ENCODE measurements at regions not wholly inside any gene's neighbourhood (a gene's known extent, or its start where the extent isn't known, plus 50 kb on each side); places are given as distances from the start of the nearest gene placed in this dataset.

DNA sequence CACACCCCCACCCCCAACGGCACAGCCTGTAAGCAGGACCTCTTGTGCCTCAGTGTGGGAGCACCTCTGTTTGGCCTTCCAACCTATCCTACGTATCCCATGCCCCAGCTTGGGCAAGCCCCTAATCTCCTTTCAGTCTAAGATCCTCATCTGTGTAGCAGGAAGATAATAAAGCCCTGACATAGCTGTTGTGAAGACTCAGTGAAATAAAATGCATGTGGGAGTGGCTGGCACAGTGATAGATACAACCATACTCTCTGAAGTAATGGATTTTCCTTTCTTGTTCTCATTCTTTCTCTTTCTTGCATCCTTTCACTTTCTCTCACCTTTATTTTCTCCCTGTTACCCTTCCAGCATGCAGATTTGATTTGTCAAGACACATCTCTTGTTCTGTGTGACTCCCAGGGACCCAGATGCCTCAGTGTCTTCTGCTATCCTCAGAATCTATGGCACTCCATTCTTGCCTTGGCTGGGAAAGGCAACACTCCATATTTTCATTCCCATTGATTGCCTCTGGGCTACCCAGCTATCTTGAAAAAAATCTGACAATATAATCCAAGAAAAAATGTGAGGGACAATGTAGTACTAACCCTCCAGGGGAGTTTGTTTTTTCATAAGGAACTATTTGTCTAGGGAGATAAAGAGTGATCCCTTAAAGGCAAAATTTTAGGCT lies 207.2 kb upstream of the SETBP1 start:
- 85 to 93% (median 87%) methylated on average over 2 of the region's 2 CpGs for WGBS, 3 donors
- Histone ChIP-seq H3K9me3 (no peaks in the 10 kb centered on the region), H3K27me3 (ENCODE audit: insufficient read depth in 3 of 3, low read length in 2 of 3) (no peaks in the 10 kb centered on the region), H3K4me3 (no peak overlapping the region), H3K4me1 (no peaks in the 10 kb centered on the region), H3K36me3 (ENCODE audit: insufficient read depth in 1 of 2, low read depth in 1 of 2) (no peaks in the 10 kb centered on the region), H3K27ac (no peak overlapping the region)
- ATAC-seq (no peak), DNase-seq (no peak)
- intact Hi-C loops (cut with DNase I): no loop called here
- TF ChIP-seq, protein P1, sequence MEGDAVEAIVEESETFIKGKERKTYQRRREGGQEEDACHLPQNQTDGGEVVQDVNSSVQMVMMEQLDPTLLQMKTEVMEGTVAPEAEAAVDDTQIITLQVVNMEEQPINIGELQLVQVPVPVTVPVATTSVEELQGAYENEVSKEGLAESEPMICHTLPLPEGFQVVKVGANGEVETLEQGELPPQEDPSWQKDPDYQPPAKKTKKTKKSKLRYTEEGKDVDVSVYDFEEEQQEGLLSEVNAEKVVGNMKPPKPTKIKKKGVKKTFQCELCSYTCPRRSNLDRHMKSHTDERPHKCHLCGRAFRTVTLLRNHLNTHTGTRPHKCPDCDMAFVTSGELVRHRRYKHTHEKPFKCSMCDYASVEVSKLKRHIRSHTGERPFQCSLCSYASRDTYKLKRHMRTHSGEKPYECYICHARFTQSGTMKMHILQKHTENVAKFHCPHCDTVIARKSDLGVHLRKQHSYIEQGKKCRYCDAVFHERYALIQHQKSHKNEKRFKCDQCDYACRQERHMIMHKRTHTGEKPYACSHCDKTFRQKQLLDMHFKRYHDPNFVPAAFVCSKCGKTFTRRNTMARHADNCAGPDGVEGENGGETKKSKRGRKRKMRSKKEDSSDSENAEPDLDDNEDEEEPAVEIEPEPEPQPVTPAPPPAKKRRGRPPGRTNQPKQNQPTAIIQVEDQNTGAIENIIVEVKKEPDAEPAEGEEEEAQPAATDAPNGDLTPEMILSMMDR (IDR thresholded peaks at IDR 0.05): no peak

DNA sequence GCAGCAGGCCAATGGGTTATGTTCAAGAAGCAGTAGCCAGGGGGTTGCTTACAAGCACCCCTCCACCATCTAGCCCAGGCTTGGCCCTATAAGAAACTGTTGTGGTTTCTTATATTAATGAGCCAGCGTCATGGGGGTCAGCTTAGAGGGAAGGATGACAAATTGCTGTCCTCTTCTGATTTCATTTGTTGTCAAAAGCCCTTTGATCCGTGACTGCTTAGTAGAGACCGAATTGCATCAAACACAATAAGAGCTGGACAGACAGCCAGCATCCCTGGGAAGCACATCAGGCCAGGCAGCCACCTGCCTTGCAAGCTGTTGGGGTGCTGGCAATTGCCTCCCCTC lies 206.6 kb upstream of the SETBP1 start:
- Histone ChIP-seq H3K4me1 (no peaks in the 10 kb centered on the region), H3K27me3 (ENCODE audit: insufficient read depth in 3 of 3, low read length in 2 of 3) (no peaks in the 10 kb centered on the region), H3K4me3 (no peak overlapping the region), H3K27ac (no peak overlapping the region), H3K36me3 (ENCODE audit: insufficient read depth in 1 of 2, low read depth in 1 of 2) (no peaks in the 10 kb centered on the region), H3K9me3 (no peaks in the 10 kb centered on the region)
- DNase-seq (no peak), ATAC-seq (no peak)
- TF ChIP-seq, protein P1 (IDR thresholded peaks at IDR 0.05): no peak
- intact Hi-C loops (cut with DNase I): no loop called here
- WGBS, 3 donors: 32 to 51% (median 34%) methylated on average over 3 of the region's 3 CpGs

DNA sequence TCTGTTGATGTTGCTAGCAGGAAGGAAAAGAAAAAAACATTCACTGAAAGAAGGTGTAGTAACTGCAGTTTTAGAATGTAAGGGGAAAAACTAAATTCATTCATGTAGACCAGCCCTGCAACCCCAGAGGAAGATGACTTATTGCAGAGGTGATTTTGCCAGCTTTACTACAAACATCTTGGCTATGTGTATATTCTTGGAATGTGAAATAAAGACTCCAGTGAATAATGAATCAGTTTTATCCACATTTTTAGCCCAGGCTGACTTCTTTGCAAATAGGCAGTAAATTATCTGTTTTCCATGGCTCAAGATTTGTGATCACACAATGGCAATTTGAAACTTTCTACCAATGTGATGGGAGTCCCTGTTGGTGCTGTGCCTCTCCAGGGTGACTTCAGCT lies 206.1 kb upstream of the SETBP1 start:
- Histone ChIP-seq H3K27ac (no peak overlapping the region), H3K4me1 (no peaks in the 10 kb centered on the region), H3K36me3 (ENCODE audit: insufficient read depth in 1 of 2, low read depth in 1 of 2) (no peaks in the 10 kb centered on the region), H3K4me3 (no peak overlapping the region), H3K27me3 (ENCODE audit: insufficient read depth in 3 of 3, low read length in 2 of 3) (no peaks in the 10 kb centered on the region), H3K9me3 (no peaks in the 10 kb centered on the region)
- TF ChIP-seq, protein P1 (IDR thresholded peaks at IDR 0.05): no peak
- intact Hi-C loops (cut with DNase I): no loop called here
- DNase-seq (no peak), ATAC-seq (no peak)

DNA sequence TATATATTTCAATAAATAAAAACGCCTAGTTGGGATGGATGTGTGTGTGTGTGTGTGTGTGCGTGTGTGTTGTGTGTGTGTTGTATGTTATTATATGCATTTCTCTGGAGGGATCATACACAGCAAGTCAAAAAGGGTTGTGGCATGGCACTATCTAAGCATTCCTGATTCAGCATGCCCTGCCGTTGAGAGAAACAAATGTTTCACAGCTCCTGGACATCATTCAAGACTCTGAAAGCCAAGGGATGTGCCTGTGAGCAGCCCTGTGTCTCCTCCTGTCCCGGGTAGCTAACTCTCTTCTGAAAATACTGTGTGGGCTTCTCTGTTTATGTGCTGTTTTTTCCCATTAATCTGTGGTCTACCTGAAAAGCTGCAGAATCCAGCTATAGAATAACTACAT lies 197.9 kb upstream of the SETBP1 start:
- WGBS, 3 donors: 31 to 37% (median 33%) methylated on average over 4 of the region's 4 CpGs

More for the DNA sequence above, 197.9 kb upstream of the SETBP1 start:
- Histone ChIP-seq H3K9me3 (no peaks in the 10 kb centered on the region), H3K27ac (no peak overlapping the region), H3K4me1 (no peaks in the 10 kb centered on the region), H3K4me3 (no peak overlapping the region), H3K36me3 (ENCODE audit: insufficient read depth in 1 of 2, low read depth in 1 of 2) (no peaks in the 10 kb centered on the region), H3K27me3 (ENCODE audit: insufficient read depth in 3 of 3, low read length in 2 of 3) (no peaks in the 10 kb centered on the region)
- DNase-seq (no peak), ATAC-seq (no peak)
- intact Hi-C loops (cut with DNase I): no loop called here
- TF ChIP-seq, protein P1 (IDR thresholded peaks at IDR 0.05): no peak
